Ovary (tissue), 7 donors: ENCODE measurements at regions not wholly inside any gene's neighbourhood (a gene's known extent, or its start where the extent isn't known, plus 50 kb on each side); places are given as distances from the start of the nearest gene placed in this dataset.

ENCODE experiments used
- DNase-seq, 5 donors: peaks; one replicate each; pipeline ENCODE4 v3.0.0-alpha.2; 2019 to 2020
- H3K27ac ChIP-seq, 2 donors: fragments of 200-600 bp; one replicate each; pipeline versions ENCODE4 v1.5.1 to v1.8.0; 2019 to 2022
- H3K27me3 ChIP-seq: fragments of 200-600 bp; one replicate; pipeline ENCODE4 v1.8.0; 2022
- H3K36me3 ChIP-seq: fragments of 200-600 bp; sonication (generic); one replicate; pipeline ENCODE4 v1.5.1; 2019
- H3K4me1 ChIP-seq: one replicate; pipeline ENCODE4 v1.8.1; 2013; ENCODE audit warnings: mild to moderate bottlenecking, moderate library complexity; ENCODE audit not compliant: insufficient read depth
- H3K4me3 ChIP-seq: fragments of 200-600 bp; sonication (generic); one replicate; pipeline ENCODE4 v1.5.1; 2017
- H3K9me3 ChIP-seq, 2 donors: fragments of 200-600 bp in 1 of 2; sonication (generic) in 1 of 2; one replicate each; pipeline versions ENCODE4 v1.5.1 to v1.8.1; 2013 to 2019; ENCODE audit warnings: mild to moderate bottlenecking in 1 of 2, moderate library complexity in 1 of 2
- EP300 ChIP-seq: sonication (generic); formaldehyde crosslinking; IDR thresholded peaks from one replicate; pipeline ENCODE4 v1.6.1; 2017; ENCODE audit warnings: antibody characterized with exemption
- POLR2A ChIP-seq: fragments of 450-650 bp; IDR thresholded peaks from one replicate; pipeline ENCODE4 v1.6.1; 2017; ENCODE audit warnings: antibody characterized with exemption, mild to moderate bottlenecking, moderate library complexity
- WGBS, 3 donors: extraction: QIAGEN DNeasy Blood & Tissue Kit in 1 of 3; methylation state at CpG; one replicate each; pipeline versions ENCODE4 v1.1.5 to v1.1.7; 2013 to 2017; 5-methylcytosine and 5-hydroxymethylcytosine counted together
- intact Hi-C, 4 donors: fragments of 100-400 bp; cut with DNase I; formaldehyde crosslinking; loops; one replicate each; pipeline versions ENCODE4 v1.11.0 to v1.15.1; 2022 to 2023
- TF ChIP-seq, protein P1 (sequence below), 3 donors: fragments of 450-650 bp in 2 of 3; fragments of 200-600 bp in 1 of 3; IDR thresholded peaks; one replicate each; pipeline versions ENCODE4 v1.5.1 to v1.8.0; 2016 to 2022; ENCODE audit warnings: antibody characterized with exemption in 3 of 3, mild to moderate bottlenecking in 1 of 3
- donor health status: DM: no; HTN: no; CAD: no; lungs with moderate emphysema.
- donor health status: DM: no; HTN: no; CAD: no.
- donor health status: Bipolar disorder and iron deficiency.
- donor health status: DM: no; HTN: no; CAD: no.
- donor health status: DM: yes; HTN: yes; CAD: no.

- no peak for DNase-seq
- Histone ChIP-seq H3K27ac (no peak overlapping the region), H3K36me3 (no peaks in the 10 kb centered on the region), H3K27me3 (no peaks in the 10 kb centered on the region), H3K9me3 (no peaks in the 10 kb centered on the region), H3K4me3 (no peak overlapping the region), H3K4me1 (no peaks in the 10 kb centered on the region)
- TF ChIP-seq, protein P1, sequence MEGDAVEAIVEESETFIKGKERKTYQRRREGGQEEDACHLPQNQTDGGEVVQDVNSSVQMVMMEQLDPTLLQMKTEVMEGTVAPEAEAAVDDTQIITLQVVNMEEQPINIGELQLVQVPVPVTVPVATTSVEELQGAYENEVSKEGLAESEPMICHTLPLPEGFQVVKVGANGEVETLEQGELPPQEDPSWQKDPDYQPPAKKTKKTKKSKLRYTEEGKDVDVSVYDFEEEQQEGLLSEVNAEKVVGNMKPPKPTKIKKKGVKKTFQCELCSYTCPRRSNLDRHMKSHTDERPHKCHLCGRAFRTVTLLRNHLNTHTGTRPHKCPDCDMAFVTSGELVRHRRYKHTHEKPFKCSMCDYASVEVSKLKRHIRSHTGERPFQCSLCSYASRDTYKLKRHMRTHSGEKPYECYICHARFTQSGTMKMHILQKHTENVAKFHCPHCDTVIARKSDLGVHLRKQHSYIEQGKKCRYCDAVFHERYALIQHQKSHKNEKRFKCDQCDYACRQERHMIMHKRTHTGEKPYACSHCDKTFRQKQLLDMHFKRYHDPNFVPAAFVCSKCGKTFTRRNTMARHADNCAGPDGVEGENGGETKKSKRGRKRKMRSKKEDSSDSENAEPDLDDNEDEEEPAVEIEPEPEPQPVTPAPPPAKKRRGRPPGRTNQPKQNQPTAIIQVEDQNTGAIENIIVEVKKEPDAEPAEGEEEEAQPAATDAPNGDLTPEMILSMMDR (IDR thresholded peaks at IDR 0.05), result no peak
- no peak for TF ChIP-seq POLR2A
- TF ChIP-seq EP300, result no peak
- WGBS, 3 donors, result 70 to 93% (median 91%) methylated on average over 3 of the region's 3 CpGs
- intact Hi-C loops, result no loop called here
These were observed 252.0 kb downstream of the PTEN start for GRCh38 chr10:88115407-88115806.

- TF ChIP-seq, protein P1 (IDR thresholded peaks at IDR 0.05), result no peak
- no peak for TF ChIP-seq EP300
- TF ChIP-seq POLR2A, result no peak
These were observed 252.5 kb downstream of the PTEN start for GRCh38 chr10:88115968-88116367.

DNA sequence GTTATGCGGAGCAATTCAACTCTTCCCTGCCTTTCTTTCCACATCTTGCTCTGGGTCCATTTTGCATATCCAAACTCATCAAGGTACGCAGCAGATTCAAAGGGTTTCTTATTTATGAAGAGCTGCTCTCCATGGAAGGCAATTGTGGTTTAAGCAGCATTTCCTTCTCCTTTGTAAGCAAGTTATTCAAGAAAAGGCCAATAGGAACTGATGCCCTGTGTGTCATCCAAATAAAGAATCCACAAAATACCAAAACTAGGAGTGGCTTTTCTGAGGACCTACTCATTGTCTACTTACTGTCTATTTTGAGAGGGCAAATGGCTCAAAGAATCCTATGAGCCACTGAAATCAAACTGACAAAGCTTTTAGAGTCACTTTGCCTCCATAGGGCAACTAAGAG is 253.1 kb downstream of the PTEN start:
- WGBS, 3 donors, result 97 to 100% (median 100%) methylated on average over 2 of the region's 2 CpGs
- no peaks in the 10 kb centered on the region for H3K36me3 ChIP-seq
- H3K4me1 ChIP-seq, result no peaks in the 10 kb centered on the region
- H3K9me3 ChIP-seq, result no peaks in the 10 kb centered on the region
- no peak for TF ChIP-seq POLR2A
- no peak for TF ChIP-seq EP300
- TF ChIP-seq, protein P1 (IDR thresholded peaks at IDR 0.05), result no peak
- intact Hi-C loops, result no loop called here
- H3K4me3 ChIP-seq, result no peak overlapping the region
- H3K27ac ChIP-seq, result no peak overlapping the region
- no peaks in the 10 kb centered on the region for H3K27me3 ChIP-seq
- no peak for DNase-seq

More at GRCh38 chr10:88115968-88116367, 252.5 kb downstream of the PTEN start:
- Histone ChIP-seq H3K4me1 (no peaks in the 10 kb centered on the region), H3K27me3 (no peaks in the 10 kb centered on the region), H3K36me3 (no peaks in the 10 kb centered on the region), H3K27ac (no peak overlapping the region), H3K9me3 (no peaks in the 10 kb centered on the region), H3K4me3 (no peak overlapping the region)
- WGBS, 3 donors, result 48 to 88% (median 86%) methylated on average over 1 of the region's 1 CpG
- DNase-seq, result no peak
- intact Hi-C loops, result no loop called here

DNA sequence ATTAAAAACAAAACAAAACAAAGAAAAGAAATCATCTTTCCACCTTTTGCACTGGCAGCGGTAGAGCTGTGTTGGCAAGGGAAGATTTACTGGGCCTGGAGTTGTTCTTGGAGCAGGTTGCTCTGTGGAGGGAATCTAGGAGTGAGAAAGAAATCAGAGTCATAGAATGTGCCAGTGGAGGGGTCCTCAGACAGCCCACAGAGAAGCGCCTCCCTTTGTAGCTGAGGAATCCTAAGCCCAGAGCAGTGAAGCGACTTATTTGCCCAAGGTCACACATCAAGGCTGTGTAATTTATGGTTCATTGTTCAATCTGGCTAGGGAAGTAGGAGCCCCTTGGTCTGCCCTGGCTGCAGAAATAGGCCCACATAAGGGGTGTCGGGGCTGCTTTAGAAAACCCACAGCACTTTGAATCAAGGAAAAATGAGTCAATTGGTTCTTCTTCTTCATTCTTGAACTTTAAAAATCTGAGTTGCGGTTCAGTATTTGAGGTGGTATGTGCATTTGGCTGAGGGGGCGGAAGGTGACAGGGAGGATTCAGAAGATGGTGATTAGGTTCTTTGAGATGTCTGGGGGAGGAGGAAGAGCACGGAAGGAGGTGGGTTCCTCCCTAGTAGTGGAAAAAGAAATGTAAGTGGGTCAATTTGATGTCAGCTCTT is 253.7 kb downstream of the PTEN start:
- Histone ChIP-seq H3K4me3 (no peak overlapping the region), H3K9me3 (no peaks in the 10 kb centered on the region), H3K27ac (no peak overlapping the region), H3K27me3 (no peaks in the 10 kb centered on the region), H3K36me3 (no peaks in the 10 kb centered on the region), H3K4me1 (no peaks in the 10 kb centered on the region)
- TF ChIP-seq, protein P1 (IDR thresholded peaks at IDR 0.05), result no peak
- TF ChIP-seq EP300, result no peak
- no peak for TF ChIP-seq POLR2A
- no peak for DNase-seq
- 43 to 58% (median 50%) methylated on average over 7 of the region's 7 CpGs for WGBS, 3 donors
- intact Hi-C loops, result no loop called here
